ENCODE measurements at regions not wholly inside any gene's neighbourhood (a gene's known extent, or its start where the extent isn't known, plus 50 kb on each side); places are given as distances from the start of the nearest gene placed in this dataset.

DNA sequence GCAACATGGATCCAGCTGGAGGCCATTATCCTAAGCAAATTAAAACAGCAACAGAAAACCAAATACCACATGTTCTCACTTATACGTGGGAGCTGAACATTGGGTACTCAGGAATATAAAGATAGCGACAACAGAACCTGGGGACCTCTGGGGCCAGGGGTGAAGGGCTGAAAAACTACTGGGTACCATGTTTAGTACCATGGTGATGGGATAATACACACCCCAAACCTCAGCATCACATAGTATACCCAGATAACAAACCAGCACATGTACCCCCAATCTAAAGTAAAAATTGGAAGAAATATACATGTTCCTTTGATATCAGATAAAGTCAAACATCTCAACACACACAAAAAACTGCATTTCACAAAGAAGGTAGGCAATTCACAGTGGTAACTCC, 876.2 kb downstream of the TBL1XR1 start:
- TF ChIP-seq, protein P1, sequence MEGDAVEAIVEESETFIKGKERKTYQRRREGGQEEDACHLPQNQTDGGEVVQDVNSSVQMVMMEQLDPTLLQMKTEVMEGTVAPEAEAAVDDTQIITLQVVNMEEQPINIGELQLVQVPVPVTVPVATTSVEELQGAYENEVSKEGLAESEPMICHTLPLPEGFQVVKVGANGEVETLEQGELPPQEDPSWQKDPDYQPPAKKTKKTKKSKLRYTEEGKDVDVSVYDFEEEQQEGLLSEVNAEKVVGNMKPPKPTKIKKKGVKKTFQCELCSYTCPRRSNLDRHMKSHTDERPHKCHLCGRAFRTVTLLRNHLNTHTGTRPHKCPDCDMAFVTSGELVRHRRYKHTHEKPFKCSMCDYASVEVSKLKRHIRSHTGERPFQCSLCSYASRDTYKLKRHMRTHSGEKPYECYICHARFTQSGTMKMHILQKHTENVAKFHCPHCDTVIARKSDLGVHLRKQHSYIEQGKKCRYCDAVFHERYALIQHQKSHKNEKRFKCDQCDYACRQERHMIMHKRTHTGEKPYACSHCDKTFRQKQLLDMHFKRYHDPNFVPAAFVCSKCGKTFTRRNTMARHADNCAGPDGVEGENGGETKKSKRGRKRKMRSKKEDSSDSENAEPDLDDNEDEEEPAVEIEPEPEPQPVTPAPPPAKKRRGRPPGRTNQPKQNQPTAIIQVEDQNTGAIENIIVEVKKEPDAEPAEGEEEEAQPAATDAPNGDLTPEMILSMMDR (IDR thresholded peaks at IDR 0.05; ENCODE audit: insufficient read depth, low read depth, low read length), result no peak
- DNase-seq (ENCODE audit: low read depth), result no peak
- no peak overlapping the region for H3K4me3 ChIP-seq (ENCODE audit: low read depth, low read length)

DNA sequence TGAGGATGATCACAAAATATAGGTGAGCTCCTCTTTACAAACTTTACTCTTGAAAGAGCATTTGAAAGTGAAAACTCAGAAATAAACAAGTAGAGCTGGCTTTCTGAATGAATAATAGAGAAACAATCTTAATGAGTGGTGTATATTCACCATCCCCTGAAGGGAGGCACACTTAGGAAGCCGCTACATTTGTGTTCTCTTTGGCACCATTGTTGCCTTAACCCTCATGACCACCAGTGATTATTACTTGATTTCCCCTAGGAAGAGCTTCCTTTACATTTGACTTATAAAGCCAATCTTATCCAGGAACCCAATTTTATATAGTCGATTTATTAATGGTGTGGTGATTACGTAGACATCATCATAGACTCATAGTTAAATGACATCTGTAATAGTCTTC, 883.9 kb downstream of the TBL1XR1 start:
- no peak overlapping the region for H3K4me3 ChIP-seq (ENCODE audit: low read depth, low read length)
- TF ChIP-seq, protein P1 (IDR thresholded peaks at IDR 0.05; ENCODE audit: insufficient read depth, low read depth, low read length), result no peak
- DNase-seq (ENCODE audit: low read depth), result no peak

DNA sequence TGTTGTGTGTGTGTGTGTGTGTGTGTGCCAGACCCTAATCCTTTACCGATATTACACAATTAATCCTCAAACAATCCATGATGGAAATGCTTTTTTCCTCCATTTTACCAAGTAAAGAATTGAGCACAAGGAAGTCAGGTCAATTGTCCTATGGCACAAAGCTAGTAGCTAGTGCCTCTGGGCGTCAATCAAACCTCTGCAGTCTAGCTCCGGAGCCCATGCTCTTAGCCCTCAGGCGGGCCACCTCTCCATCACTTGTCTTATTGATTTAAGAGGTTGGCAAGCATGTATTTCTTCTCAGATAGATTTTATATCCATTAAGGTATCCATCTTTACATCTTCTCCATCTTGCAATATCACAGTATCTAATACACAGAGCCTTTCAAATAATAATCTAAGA, 886.6 kb downstream of the TBL1XR1 start:
- DNase-seq (ENCODE audit: low read depth), result no peak
- TF ChIP-seq, protein P1 (IDR thresholded peaks at IDR 0.05; ENCODE audit: insufficient read depth, low read depth, low read length), result no peak

DNA sequence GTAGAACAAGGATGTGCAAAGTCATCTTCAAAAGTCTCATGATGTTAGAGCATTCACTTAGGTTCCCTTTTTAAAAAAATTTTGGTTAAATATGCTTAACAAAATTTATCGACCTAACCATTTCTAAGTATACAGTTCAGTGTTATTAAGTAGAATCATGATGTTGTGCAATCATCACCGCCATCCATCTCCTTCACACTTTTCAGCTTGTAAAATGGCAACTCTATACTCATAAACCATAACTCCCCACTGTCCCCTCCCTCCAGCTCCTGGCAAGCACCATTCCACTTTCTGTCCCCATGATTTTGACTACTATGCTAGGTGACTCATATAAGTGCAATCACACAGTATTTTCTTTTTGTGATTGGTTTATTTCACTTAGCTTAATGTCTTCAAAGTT, 895.0 kb downstream of the TBL1XR1 start:
- TF ChIP-seq, protein P1 (IDR thresholded peaks at IDR 0.05; ENCODE audit: insufficient read depth, low read depth, low read length), result no peak
- DNase-seq (ENCODE audit: low read depth), result no peak
- no peak overlapping the region for H3K4me3 ChIP-seq (ENCODE audit: low read depth, low read length)

More for the DNA sequence above, 886.6 kb downstream of the TBL1XR1 start:
- no peak overlapping the region for H3K4me3 ChIP-seq (ENCODE audit: low read depth, low read length)

DNA sequence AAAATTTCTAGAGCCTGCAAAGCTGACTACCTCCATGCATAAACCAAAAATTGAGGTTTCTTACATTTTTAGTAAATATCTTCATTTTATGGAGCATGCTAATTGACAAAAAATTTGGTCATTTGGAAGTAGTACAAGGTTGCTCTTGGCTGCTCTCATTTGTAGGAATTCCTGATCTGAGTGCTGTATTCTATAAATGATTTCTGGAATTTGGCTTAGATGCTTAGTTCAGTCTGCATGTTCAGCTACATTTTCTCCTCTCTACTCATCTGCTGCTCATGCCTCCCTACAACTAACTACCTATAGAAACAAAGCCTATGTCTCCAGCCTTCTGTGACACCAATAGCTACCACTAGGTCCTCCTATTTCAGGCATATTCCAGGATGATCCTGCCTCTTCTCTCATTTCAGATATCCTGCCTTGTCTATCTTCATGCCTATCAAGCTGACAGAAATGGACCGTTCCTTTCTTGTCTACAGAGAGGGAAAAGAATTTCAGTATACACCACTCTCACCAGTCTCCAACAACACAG, 901.1 kb downstream of the TBL1XR1 start:
- no peak overlapping the region for H3K4me3 ChIP-seq (ENCODE audit: low read depth, low read length)
- TF ChIP-seq, protein P1 (IDR thresholded peaks at IDR 0.05; ENCODE audit: insufficient read depth, low read depth, low read length), result no peak
- no peak for DNase-seq (ENCODE audit: low read depth)

DNA sequence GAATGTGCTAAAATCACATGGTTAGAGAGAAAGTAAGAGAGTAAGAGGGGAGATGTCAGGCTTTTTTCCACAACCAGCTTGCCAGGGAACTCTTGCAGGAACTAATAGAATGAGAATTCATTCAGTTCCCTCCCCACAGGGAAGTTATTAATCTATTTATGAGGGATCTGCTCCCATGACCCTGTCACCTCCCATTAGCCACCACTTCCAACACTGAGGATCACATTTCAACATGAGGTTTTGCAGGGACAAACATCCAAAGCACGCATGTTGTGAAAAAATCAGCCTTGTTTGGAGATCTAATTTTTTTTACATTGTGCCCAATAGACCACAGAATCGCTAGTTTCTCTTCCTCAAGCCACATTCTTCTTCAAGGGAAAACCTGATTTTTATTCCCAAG, 904.0 kb downstream of the TBL1XR1 start:
- TF ChIP-seq, protein P1 (IDR thresholded peaks at IDR 0.05; ENCODE audit: insufficient read depth, low read depth, low read length), result no peak
- H3K4me3 ChIP-seq (ENCODE audit: low read depth, low read length), result no peak overlapping the region
- DNase-seq (ENCODE audit: low read depth), result no peak

DNA sequence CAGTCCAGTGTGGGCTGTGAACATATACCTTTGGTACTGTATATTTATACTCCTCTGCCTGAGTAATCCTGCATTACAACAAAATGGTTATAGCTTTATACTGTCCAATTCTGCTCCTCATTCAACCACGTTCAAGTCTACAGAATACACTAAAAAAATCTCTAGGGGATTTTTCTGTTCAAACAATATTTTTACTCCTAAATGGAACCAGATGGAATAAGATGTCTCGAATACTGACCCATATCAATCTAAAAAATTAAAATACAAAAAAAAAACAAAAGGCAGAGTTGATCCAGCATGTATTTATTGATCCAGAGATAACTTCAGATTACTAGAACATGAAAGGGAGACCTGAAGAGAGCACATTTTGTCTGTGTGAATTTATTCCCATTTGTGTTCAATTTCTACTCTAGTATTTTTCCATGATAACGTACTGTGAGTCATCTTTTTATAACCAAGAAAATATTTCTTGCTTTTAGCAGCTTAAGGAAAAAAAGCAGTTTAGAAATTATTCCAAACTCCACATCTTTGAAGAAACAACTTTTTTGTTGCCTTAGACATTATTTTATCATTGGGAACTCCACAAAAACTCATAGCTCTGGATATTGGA, 910.7 kb downstream of the TBL1XR1 start:
- H3K4me3 ChIP-seq (ENCODE audit: low read depth, low read length), result no peak overlapping the region
- DNase-seq (ENCODE audit: low read depth), result peak; percentile 1
- TF ChIP-seq, protein P1 (IDR thresholded peaks at IDR 0.05; ENCODE audit: insufficient read depth, low read depth, low read length), result no peak

Measured in fibroblast of villous mesenchyme (primary cell).